ENCODE measurements at regions not wholly inside any gene's neighbourhood (a gene's known extent, or its start where the extent isn't known, plus 50 kb on each side); places are given as distances from the start of the nearest gene placed in this dataset.

DNA sequence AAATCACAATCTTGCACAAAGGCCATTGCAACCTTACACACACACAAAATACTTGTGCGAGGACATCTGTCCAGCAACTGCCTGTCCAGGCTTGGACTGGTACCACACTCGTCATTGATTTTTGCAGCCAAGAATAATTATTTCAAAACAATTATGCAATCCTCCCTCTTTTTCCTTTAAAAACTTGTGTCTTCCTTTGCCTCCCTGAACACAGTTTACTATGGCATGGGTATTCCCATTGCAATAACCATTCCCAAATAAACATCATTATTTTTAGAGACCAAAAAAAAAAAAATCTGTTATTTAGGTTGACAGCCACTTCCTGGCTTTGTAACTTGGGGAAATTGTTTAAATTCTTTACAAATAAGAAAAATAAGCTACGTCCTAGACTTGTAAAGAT lies 54.0 kb downstream of the C11orf91 start:
- Histone ChIP-seq H3K36me3 (ENCODE audit: control insufficient read depth, insufficient read depth, low read length) (no peaks in the 10 kb centered on the region), H3K27me3 (ENCODE audit: control insufficient read depth, insufficient read depth, low read length) (no peaks in the 10 kb centered on the region), H3K4me3 (ENCODE audit: low read depth, low read length) (no peak overlapping the region)
- TF ChIP-seq, protein P1, sequence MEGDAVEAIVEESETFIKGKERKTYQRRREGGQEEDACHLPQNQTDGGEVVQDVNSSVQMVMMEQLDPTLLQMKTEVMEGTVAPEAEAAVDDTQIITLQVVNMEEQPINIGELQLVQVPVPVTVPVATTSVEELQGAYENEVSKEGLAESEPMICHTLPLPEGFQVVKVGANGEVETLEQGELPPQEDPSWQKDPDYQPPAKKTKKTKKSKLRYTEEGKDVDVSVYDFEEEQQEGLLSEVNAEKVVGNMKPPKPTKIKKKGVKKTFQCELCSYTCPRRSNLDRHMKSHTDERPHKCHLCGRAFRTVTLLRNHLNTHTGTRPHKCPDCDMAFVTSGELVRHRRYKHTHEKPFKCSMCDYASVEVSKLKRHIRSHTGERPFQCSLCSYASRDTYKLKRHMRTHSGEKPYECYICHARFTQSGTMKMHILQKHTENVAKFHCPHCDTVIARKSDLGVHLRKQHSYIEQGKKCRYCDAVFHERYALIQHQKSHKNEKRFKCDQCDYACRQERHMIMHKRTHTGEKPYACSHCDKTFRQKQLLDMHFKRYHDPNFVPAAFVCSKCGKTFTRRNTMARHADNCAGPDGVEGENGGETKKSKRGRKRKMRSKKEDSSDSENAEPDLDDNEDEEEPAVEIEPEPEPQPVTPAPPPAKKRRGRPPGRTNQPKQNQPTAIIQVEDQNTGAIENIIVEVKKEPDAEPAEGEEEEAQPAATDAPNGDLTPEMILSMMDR (IDR thresholded peaks at IDR 0.05; ENCODE audit: insufficient read depth, low read length, poor library complexity, severe bottlenecking), result no peak
- DNase-seq (ENCODE audit: low read depth), result no peak

DNA sequence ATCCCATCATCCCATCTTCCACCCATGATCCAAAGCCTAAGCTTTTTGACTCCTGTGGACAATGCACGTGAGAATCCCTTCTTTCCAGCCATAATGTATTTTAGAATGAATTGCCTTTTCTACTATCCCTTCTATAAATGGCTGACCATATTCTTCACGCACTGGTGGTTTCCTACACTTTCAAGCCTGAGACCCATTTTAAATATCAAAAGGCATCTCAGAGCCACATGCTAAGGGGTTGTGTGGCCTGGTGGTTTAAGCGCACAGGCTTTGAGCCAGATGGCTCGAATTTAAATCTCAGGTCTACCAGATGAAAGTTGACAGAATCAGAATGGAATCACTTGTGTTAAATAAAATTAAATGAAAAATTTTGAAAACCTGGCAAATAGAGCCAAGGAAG lies 54.5 kb downstream of the C11orf91 start:
- Histone ChIP-seq H3K36me3 (ENCODE audit: control insufficient read depth, insufficient read depth, low read length) (no peaks in the 10 kb centered on the region), H3K4me3 (ENCODE audit: low read depth, low read length) (no peak overlapping the region), H3K27me3 (ENCODE audit: control insufficient read depth, insufficient read depth, low read length) (no peaks in the 10 kb centered on the region)
- TF ChIP-seq, protein P1 (IDR thresholded peaks at IDR 0.05; ENCODE audit: insufficient read depth, low read length, poor library complexity, severe bottlenecking), result no peak
- DNase-seq (ENCODE audit: low read depth), result no peak

DNA sequence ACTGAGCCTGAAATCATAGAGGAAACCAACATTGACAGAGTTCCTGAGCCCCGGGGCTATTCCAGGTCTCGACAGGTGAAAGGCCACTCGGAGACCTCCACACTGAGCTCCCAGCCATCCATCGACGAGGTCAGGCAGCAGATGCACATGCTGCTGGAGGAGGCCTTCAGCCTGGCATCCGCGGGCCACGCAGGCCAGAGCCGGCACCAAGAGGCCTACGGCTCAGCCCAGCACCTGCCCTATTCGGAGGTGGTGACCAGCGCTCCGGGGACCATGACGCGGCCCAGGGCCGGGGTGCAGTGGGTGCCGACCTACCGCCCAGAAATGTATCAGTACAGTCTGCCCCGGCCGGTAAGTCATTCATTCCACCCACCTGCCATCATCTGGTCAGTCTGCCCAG lies 54.9 kb downstream of the C11orf91 start:
- Histone ChIP-seq H3K36me3 (ENCODE audit: control insufficient read depth, insufficient read depth, low read length) (no peaks in the 10 kb centered on the region), H3K4me3 (ENCODE audit: low read depth, low read length) (no peak overlapping the region), H3K27me3 (ENCODE audit: control insufficient read depth, insufficient read depth, low read length) (no peaks in the 10 kb centered on the region)
- TF ChIP-seq, protein P1 (IDR thresholded peaks at IDR 0.05; ENCODE audit: insufficient read depth, low read length, poor library complexity, severe bottlenecking), result no peak
- no peak for DNase-seq (ENCODE audit: low read depth)

DNA sequence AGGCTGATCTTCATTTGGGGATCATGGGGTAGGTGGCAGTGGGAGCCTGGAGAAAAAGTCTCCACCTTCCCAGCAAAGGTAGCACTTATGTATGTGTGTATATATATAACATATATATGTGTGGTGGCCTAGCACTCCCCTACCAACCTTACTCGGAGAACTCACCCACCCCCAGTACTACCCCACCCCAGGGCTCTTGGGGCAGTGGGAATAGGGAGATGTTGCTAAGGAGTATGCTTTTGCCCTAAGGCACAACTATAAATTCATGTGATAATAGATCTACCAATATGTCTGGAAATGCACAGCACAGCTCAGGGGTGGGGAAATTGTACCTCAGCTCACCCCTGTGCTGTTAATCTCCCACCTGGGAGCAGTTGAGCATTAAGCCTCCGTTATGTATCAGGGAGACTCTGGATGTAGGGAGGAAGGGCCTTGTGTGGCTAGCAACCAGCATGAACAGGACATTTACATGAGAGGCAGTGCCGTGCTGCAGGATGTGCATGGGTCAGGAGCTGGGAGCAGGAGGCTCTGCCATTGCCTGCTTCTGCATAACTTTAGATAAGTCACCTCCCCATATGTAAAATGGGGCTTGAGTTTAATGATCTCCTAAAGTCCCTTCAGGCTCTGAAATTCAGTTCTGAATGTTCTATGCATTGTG lies 57.3 kb downstream of the C11orf91 start:
- Histone ChIP-seq H3K4me3 (ENCODE audit: low read depth, low read length) (no peak overlapping the region), H3K27me3 (ENCODE audit: control insufficient read depth, insufficient read depth, low read length) (no peaks in the 10 kb centered on the region), H3K36me3 (ENCODE audit: control insufficient read depth, insufficient read depth, low read length) (no peaks in the 10 kb centered on the region)
- no peak for DNase-seq (ENCODE audit: low read depth)
- TF ChIP-seq, protein P1 (IDR thresholded peaks at IDR 0.05; ENCODE audit: insufficient read depth, low read length, poor library complexity, severe bottlenecking), result no peak

DNA sequence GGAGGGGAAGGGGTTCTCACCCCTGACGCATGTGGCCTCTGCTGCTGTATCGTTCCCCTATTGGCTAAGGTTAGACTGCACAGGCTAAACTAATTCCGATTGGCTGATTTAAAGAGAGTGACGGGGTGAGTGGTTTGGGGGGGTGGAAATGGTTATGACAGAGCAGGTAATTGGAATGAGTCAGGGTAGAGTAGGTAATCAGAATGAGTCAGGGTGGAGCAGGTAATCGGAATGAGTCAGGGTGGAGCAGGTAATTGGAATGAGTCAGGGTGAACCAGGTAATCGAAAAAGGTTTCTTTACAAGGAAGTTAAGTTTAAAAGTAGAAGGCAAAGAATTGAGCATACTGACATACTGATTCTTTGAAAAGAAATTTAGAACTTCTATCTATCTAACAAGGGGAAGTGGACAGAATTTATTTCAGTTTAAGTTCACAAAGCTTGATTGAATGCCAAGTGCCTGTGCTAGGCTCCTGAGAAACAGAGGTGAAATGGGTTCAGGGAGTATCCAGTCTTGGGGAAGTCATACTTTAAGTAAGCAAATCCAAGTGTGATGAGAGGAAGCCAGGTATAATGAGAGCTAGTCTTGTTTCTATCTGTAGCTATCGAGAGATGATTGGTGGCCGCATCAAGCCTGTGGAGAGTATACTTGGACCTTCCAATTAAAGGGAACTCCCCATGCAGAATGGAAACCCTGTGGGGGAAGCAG lies 58.0 kb downstream of the C11orf91 start:
- H3K4me3 ChIP-seq (ENCODE audit: low read depth, low read length), result no peak overlapping the region
- TF ChIP-seq, protein P1 (IDR thresholded peaks at IDR 0.05; ENCODE audit: insufficient read depth, low read length, poor library complexity, severe bottlenecking), result no peak
- no peak for DNase-seq (ENCODE audit: low read depth)
- H3K36me3 ChIP-seq (ENCODE audit: control insufficient read depth, insufficient read depth, low read length), result no peaks in the 10 kb centered on the region
- no peaks in the 10 kb centered on the region for H3K27me3 ChIP-seq (ENCODE audit: control insufficient read depth, insufficient read depth, low read length)

Measured in kidney epithelial cell (primary cell).